IMR-90 (cell line): ENCODE measurements at regions not wholly inside any gene's neighbourhood (a gene's known extent, or its start where the extent isn't known, plus 50 kb on each side); places are given as distances from the start of the nearest gene placed in this dataset.

Experiments
- BHLHE40 ChIP-seq: fragments of 150-350 bp; IDR thresholded peaks from 2 replicates; pipeline ENCODE4 v1.6.1; 2016; ENCODE audit warnings: mild to moderate bottlenecking, low read depth, low read length
- CEBPB ChIP-seq: IDR thresholded peaks from 2 replicates; pipeline ENCODE4 v1.6.1; 2012; ENCODE audit warnings: low read depth, low read length, improper control_type of control experiment
- CTCF ChIP-seq: conservative IDR thresholded peaks from 2 replicates; pipeline ENCODE4 v1.5.1; 2012; ENCODE audit warnings: mild to moderate bottlenecking, low read depth, low read length, improper control_type of control experiment
- MAFK ChIP-seq: IDR thresholded peaks from 2 replicates; pipeline ENCODE4 v1.6.1; 2012; ENCODE audit warnings: low read depth, low read length, improper control_type of control experiment
- MAZ ChIP-seq: IDR thresholded peaks from 2 replicates; pipeline ENCODE4 v1.6.1; 2012; ENCODE audit warnings: low read depth, mild to moderate bottlenecking, low read length, improper control_type of control experiment, moderate library complexity, borderline replicate concordance
- MXI1 ChIP-seq: IDR thresholded peaks from 2 replicates; pipeline ENCODE4 v1.6.1; 2012; ENCODE audit warnings: low read depth, mild to moderate bottlenecking, low read length, moderate library complexity, borderline replicate concordance
- POLR2A ChIP-seq: IDR thresholded peaks from 2 replicates; pipeline ENCODE4 v1.6.1; 2012; ENCODE audit warnings: mild to moderate bottlenecking, low read depth, low read length
- RAD21 ChIP-seq: IDR thresholded peaks from 2 replicates; pipeline ENCODE4 v1.6.1; 2012; ENCODE audit warnings: low read length, improper control_type of control experiment
- RCOR1 ChIP-seq: IDR thresholded peaks from 2 replicates; pipeline ENCODE4 v1.6.1; 2012; ENCODE audit warnings: mild to moderate bottlenecking, low read length, improper control_type of control experiment; ENCODE audit not compliant: insufficient replicate concordance
- RFX5 ChIP-seq: IDR thresholded peaks from 2 replicates; pipeline ENCODE4 v1.8.0; 2012; ENCODE audit warnings: low read depth, mild to moderate bottlenecking, low read length, moderate library complexity
- USF2 ChIP-seq: fragments of 150-350 bp; IDR thresholded peaks from 2 replicates; pipeline ENCODE4 v1.6.1; 2017; ENCODE audit warnings: mild to moderate bottlenecking, antibody characterized with exemption, low read length, low read depth

DNA sequence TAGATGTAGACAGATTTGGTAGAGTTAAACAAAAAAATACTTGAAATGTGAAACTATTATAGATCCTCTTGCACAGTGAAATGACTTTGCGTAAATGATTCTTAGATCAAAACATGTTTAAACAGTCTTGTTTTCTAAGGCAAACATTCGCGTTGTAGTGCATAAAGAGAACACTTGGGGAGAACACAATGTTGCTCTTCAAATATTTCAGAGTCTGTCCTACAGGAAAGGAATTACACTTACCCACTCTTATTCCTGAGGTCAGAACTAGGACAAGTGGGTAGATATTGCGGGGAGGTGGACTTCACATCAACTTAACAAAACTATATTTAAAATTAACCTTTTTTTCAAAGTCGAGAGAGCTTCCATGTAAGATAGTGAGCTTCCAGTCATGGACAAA lies 183.5 kb upstream of the PCSK2 start:
- TF ChIP-seq RCOR1 (no peak), MXI1 (no peak), CEBPB (no peak), CTCF (no peak), USF2 (no peak), RFX5 (no peak), POLR2A (no peak), RAD21 (no peak), MAZ (no peak), BHLHE40 (no peak), MAFK (no peak)
